D721Med (cell line): ENCODE measurements at regions not wholly inside any gene's neighbourhood (a gene's known extent, or its start where the extent isn't known, plus 50 kb on each side); places are given as distances from the start of the nearest gene placed in this dataset.

Experiments used
- DNase-seq: peaks from one replicate; pipeline ENCODE4 v3.0.0; 2011; ENCODE audit warnings: low spot score; ENCODE audit not compliant: insufficient read length
- FAIRE-seq: peaks from 2 replicates; lab custom pipeline; 2011; peaks lifted over from hg19 to GRCh38; lab: Jason Lieb, UNC
- CTCF ChIP-seq: IDR thresholded peaks from 2 replicates; pipeline ENCODE4 v1.5.1; 2012; ENCODE audit warnings: mild to moderate bottlenecking, control low read depth; ENCODE audit not compliant: insufficient read depth; ENCODE audit errors: missing control alignments

GRCh38 chr15:53059273-53060043 is 269.3 kb upstream of the ONECUT1 start:
- no peak for FAIRE-seq

DNA sequence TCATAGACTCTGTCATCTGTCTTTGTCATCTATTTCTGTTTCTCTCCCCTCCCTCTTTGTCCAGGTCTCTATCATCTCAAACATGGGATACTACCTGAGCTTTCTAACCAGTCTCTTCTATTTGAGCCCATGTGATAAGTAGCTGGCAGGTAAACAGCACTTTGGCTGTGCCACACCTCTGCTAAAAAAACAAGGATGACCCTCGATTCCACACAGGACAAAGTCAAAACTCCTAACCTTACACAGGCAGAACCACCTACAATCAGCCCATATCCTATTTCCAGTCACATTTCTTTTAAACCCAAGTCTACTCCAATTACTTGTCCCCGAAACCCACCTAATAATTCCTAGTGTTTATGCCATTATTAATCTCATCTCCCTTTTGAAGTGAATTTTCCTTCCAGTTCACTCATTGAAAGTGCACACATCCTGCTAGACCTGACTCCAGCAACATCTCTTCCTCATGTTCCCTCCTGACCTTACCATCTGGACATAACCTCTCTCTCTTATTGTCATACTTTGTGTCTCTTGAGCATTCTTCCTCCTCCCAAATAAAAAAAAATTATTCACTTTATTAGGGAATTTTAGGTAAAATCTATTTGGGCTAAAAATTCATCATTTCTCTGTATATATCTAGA is 256.1 kb upstream of the ONECUT1 start:
- no peak for FAIRE-seq
- TF ChIP-seq CTCF = no peak

More at GRCh38 chr15:53059273-53060043, 269.3 kb upstream of the ONECUT1 start:
- no peak for TF ChIP-seq CTCF
- DNase-seq = no peak

DNA sequence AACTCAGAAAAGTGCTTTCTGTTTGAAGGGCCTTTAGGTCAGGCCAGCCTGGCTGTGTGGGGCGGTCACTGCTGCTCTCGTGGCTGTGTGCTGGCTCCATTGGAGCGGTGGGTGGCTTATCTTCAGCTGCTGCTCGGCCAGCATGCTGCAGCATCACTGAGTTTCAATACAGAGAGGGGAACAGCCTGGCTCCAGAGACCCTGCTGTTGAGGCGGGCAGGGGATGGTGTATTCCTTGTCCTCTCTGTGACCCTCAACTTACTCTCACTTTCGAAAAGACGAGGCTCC is 248.5 kb upstream of the ONECUT1 start:
- DNase-seq (no peak), FAIRE-seq (no peak)
- TF ChIP-seq CTCF = no peak

More for the DNA sequence above, 256.1 kb upstream of the ONECUT1 start:
- DNase-seq = no peak

DNA sequence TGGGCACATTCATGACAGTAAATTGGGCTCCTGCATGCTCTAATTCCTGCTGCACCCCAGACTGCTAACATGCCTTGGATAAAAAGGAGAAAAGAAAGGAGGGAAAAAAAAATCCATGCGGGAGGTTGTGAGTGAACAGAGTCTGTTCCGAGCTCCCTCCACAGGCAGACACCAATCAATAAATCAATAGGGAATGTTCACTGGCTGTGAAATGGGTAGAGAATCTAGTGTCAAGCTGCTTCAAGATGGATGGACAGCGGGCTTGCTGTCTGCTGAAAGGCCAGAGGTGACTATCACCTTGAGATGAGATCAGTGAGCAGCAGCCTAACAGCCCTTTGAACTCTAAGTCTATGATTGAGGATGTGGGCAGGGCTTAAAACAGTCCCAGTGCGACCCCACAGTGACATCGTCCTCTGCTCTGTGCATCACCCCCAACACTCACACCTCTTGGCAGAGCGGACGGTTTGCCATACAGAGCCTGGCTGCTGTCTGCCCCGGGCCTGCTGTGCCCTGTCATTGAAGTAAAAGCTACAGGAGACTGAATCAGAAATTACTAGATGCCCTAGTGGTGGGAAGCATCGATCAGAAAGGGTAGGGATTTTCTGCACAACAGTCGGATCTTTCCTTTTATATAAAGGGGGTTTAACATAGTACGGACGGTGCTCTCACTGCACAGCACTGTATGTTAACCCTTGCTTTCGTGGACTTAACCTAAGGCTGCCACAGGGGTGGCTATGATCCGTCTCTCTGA is 247.9 kb upstream of the ONECUT1 start:
- FAIRE-seq = no peak

GRCh38 chr15:53036641-53037040 is 246.5 kb upstream of the ONECUT1 start:
- no peak for TF ChIP-seq CTCF
- no peak for FAIRE-seq
- no peak for DNase-seq

More for the DNA sequence above, 247.9 kb upstream of the ONECUT1 start:
- no peak for TF ChIP-seq CTCF
- no peak for DNase-seq

GRCh38 chr15:53034767-53035245 is 244.7 kb upstream of the ONECUT1 start:
- no peak for FAIRE-seq
- DNase-seq = no peak
- TF ChIP-seq CTCF = no peak
